Small intestine (tissue), 7 donors: ENCODE measurements at regions not wholly inside any gene's neighbourhood (a gene's known extent, or its start where the extent isn't known, plus 50 kb on each side); places are given as distances from the start of the nearest gene placed in this dataset.

Source experiments
- DNase-seq, 2 donors: peaks; one replicate each; pipeline versions ENCODE4 v3.0.0 to v3.0.0-alpha.2; 2013
- FAIRE-seq: peaks from 2 replicates; lab custom pipeline; 2012; peaks lifted over from hg19 to GRCh38; lab: Jason Lieb, UNC
- H3K27ac ChIP-seq, 3 donors: one replicate each; pipeline ENCODE4 v1.5.1; 2013; ENCODE audit warnings: low read length in 2 of 3, mild to moderate bottlenecking in 2 of 3, control low read depth in 1 of 3, inconsistent platforms in 1 of 3, low read depth in 1 of 3, moderate library complexity in 1 of 3
- H3K27me3 ChIP-seq, 3 donors: one replicate each; pipeline ENCODE4 v1.6.1; 2013; ENCODE audit warnings: low read length in 3 of 3, inconsistent platforms in 1 of 3; ENCODE audit not compliant: control insufficient read depth in 3 of 3, insufficient read depth in 3 of 3
- H3K36me3 ChIP-seq, 3 donors: one replicate each; pipeline ENCODE4 v1.6.1; 2013; ENCODE audit warnings: low read length in 3 of 3, inconsistent platforms in 1 of 3, low read depth in 1 of 3, mild to moderate bottlenecking in 1 of 3, moderate library complexity in 1 of 3; ENCODE audit not compliant: control insufficient read depth in 3 of 3, insufficient read depth in 2 of 3
- H3K4me1 ChIP-seq, 3 donors: one replicate each; pipeline ENCODE4 v1.6.1; 2013; ENCODE audit warnings: low read length in 2 of 3, inconsistent platforms in 1 of 3, low read depth in 1 of 3, mild to moderate bottlenecking in 1 of 3, moderate library complexity in 1 of 3; ENCODE audit not compliant: control insufficient read depth in 3 of 3, insufficient read depth in 2 of 3
- H3K4me3 ChIP-seq, 3 donors: one replicate each; pipeline ENCODE4 v1.5.1; 2013; ENCODE audit warnings: low read length in 3 of 3, control low read depth in 1 of 3, inconsistent platforms in 1 of 3, low read depth in 1 of 3, mild to moderate bottlenecking in 1 of 3, moderate library complexity in 1 of 3
- H3K9me3 ChIP-seq, 2 donors: one replicate each; pipeline ENCODE4 v1.6.1; 2013; ENCODE audit warnings: low read depth in 1 of 2, low read length in 1 of 2; ENCODE audit not compliant: control insufficient read depth in 2 of 2, insufficient read depth in 1 of 2
- WGBS, 3 donors: extraction: QIAGEN DNeasy Blood & Tissue Kit; methylation state at CpG; one replicate each; pipeline ENCODE4 v1.1.7; 2013; 5-methylcytosine and 5-hydroxymethylcytosine counted together
- donor health status: healthy with polysubstance abuse.
- donor health status: control.
- donor health status: control.
- donor health status: Bipolar disorder and iron deficiency.
- donor health status: healthy.

- no peak for FAIRE-seq
- Histone ChIP-seq H3K9me3 (no peaks in the 10 kb centered on the region), H3K27ac (peak overlapping the region; percentile 12 to 88 (median 71)), H3K36me3 (no peaks in the 10 kb centered on the region), H3K4me1 (peaks cover 7 to 84% (median 12%) of the 10 kb centered on the region in 3 donors), H3K4me3 (no peak overlapping the region), H3K27me3 (no peaks in the 10 kb centered on the region)
- DNase-seq: no peak
- WGBS, 3 donors: 86 to 96% (median 90%) methylated on average over 1 of the region's 1 CpG
Observed at GRCh38 chr11:27200779-27201453, 160.3 kb downstream of the BBOX1 start.

DNA sequence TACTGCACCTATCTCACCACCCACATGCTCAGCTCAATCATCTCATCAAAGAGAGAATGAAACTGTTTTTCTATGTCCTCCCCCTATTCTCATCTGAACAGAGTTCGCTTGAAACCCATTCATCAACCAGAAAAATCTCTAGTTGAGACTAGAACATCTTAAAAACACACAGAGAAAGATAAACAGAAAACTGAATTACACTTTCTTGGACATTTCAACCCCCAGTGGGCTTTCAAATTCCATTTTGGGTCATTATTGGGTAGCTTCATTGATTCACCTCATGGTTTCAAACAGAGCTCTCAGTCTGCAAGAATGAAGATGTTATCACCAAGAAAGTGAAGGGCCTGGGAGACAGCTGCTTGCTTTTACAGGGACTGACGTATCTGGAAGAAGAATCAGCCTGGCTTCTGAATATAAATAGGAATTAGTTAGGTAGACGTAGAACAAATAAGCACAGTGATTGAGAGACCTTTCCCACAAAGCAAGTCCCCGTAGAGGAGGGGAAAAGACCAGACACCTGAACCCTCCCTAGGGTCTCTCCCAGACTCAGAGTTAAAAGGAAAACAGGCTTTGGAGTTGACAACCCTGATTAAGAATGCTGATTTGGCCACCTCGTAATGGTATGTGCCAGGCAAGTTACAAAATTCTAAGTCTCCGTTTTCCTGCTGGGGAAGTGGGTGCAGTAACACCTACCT is 155.7 kb downstream of the BBOX1 start:
- Histone ChIP-seq H3K4me1 (peaks cover 0 to 55% (median 9%) of the 10 kb centered on the region in 3 donors), H3K27ac (no peak overlapping the region), H3K9me3 (no peaks in the 10 kb centered on the region), H3K36me3 (no peaks in the 10 kb centered on the region), H3K4me3 (no peak overlapping the region), H3K27me3 (no peaks in the 10 kb centered on the region)
- DNase-seq: no peak
- 74 to 82% (median 74%) methylated on average over 6 of the region's 6 CpGs for WGBS, 3 donors
- FAIRE-seq: no peak

GRCh38 chr11:27195837-27196202 is 155.2 kb downstream of the BBOX1 start:
- Histone ChIP-seq H3K27me3 (no peaks in the 10 kb centered on the region), H3K36me3 (no peaks in the 10 kb centered on the region), H3K4me1 (peaks cover 0 to 50% (median 7%) of the 10 kb centered on the region in 3 donors), H3K27ac (no peak overlapping the region), H3K4me3 (no peak overlapping the region), H3K9me3 (no peaks in the 10 kb centered on the region)
- no peak for DNase-seq
- FAIRE-seq: no peak

- no peaks in the 10 kb centered on the region for H3K27me3 ChIP-seq
- H3K36me3 ChIP-seq: no peaks in the 10 kb centered on the region
- 70 to 77% (median 72%) methylated on average over 1 of the region's 1 CpG for WGBS, 3 donors
- no peak for FAIRE-seq
- no peak for DNase-seq
- H3K4me1 ChIP-seq: peaks cover 0 to 42% (median 2%) of the 10 kb centered on the region in 3 donors
- H3K9me3 ChIP-seq: no peaks in the 10 kb centered on the region
- no peak overlapping the region for H3K27ac ChIP-seq
- no peak overlapping the region for H3K4me3 ChIP-seq
Observed at GRCh38 chr11:27194976-27195375, 154.4 kb downstream of the BBOX1 start.

GRCh38 chr11:27193434-27194225 is 153.0 kb downstream of the BBOX1 start:
- FAIRE-seq: no peak
- no peaks in the 10 kb centered on the region for H3K9me3 ChIP-seq
- H3K4me3 ChIP-seq: no peak overlapping the region
- H3K27ac ChIP-seq: no peak overlapping the region
- H3K27me3 ChIP-seq: no peaks in the 10 kb centered on the region
- no peaks in the 10 kb centered on the region for H3K36me3 ChIP-seq
- H3K4me1 ChIP-seq: peaks cover 0 to 45% (median 2%) of the 10 kb centered on the region in 3 donors
- peak; percentile 58 to 73 for DNase-seq
- WGBS, 3 donors: 37 to 57% (median 45%) methylated on average over 7 of the region's 7 CpGs

GRCh38 chr11:27192184-27192583 is 151.6 kb downstream of the BBOX1 start:
- Histone ChIP-seq H3K4me1 (peaks cover 0 to 49% (median 5%) of the 10 kb centered on the region in 3 donors), H3K27me3 (no peaks in the 10 kb centered on the region), H3K27ac (no peak overlapping the region), H3K4me3 (no peak overlapping the region), H3K9me3 (no peaks in the 10 kb centered on the region), H3K36me3 (no peaks in the 10 kb centered on the region)
- FAIRE-seq (no peak), DNase-seq (no peak)
- 59 to 82% (median 71%) methylated on average over 4 of the region's 4 CpGs for WGBS, 3 donors

DNA sequence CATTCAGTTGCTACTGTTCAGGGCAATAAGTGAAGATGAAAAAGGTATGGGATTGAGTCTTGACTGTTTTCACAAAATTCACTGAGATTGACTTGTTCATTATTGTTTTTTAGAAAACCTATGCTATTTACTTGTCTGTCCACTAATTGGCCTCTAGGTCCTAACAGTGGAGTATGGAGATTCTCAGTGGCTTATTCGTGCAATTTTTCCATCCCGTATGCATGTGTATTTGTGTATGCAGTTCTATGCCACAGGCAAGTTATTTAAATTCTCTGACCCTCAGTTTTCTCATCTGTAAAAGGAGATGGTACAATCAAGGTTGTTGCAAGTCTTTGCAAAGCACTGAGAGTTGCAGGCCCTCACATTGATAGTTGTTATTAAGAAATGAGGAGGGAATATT is 151.0 kb downstream of the BBOX1 start:
- FAIRE-seq (no peak), DNase-seq (no peak)
- Histone ChIP-seq H3K36me3 (no peaks in the 10 kb centered on the region), H3K4me1 (peaks cover 5 to 50% (median 9%) of the 10 kb centered on the region in 3 donors), H3K4me3 (no peak overlapping the region), H3K27ac (no peak overlapping the region), H3K27me3 (no peaks in the 10 kb centered on the region), H3K9me3 (no peaks in the 10 kb centered on the region)
- WGBS, 3 donors: 94 to 96% (median 95%) methylated on average over 2 of the region's 2 CpGs

DNA sequence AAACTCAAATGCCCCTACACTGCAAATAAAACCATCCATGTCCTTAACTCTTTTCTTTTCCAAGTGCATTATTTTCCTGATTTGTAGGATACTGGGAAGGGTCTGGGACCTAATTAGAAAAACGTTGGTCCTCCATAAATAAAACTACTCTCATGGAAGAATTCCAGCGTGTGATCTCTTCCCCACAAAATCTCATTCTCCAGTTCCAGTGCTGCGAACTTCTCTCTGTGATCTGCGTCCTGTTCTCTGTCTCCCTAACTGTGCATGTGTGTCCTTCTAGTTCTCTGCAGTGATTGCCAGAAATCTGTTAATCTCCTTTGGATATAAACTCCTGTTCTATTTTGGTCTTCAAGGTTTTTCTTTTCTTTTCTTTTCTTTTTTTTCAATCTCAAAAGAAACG is 148.1 kb downstream of the BBOX1 start:
- 37 to 50% (median 37%) methylated on average over 5 of the region's 5 CpGs for WGBS, 3 donors
- no peak overlapping the region for H3K4me3 ChIP-seq
- H3K27ac ChIP-seq: peak overlapping the region in 1 of 3 donors; percentile 56
- H3K9me3 ChIP-seq: peaks cover 0 to 4% of the 10 kb centered on the region in 2 donors
- no peaks in the 10 kb centered on the region for H3K27me3 ChIP-seq
- DNase-seq (no peak), FAIRE-seq (no peak)
- H3K36me3 ChIP-seq: no peaks in the 10 kb centered on the region
- peaks cover 5 to 40% (median 12%) of the 10 kb centered on the region in 3 donors for H3K4me1 ChIP-seq
